ENCODE measurements at regions not wholly inside any gene's neighbourhood (a gene's known extent, or its start where the extent isn't known, plus 50 kb on each side); places are given as distances from the start of the nearest gene placed in this dataset.

GRCh38 chr6:21984135-21984534 lies 312.7 kb downstream of the PRL start:
- Mint-ChIP-seq H3K27ac (ENCODE audit: unreplicated experiment) (no peak overlapping the region), H3K4me1 (ENCODE audit: low read depth, unreplicated experiment) (peaks cover 15% of the 10 kb centered on the region), H3K4me3 (ENCODE audit: unreplicated experiment) (no peak overlapping the region), H3K36me3 (ENCODE audit: low read depth, unreplicated experiment) (peaks cover 27% of the 10 kb centered on the region), H3K27me3 (ENCODE audit: low read depth, unreplicated experiment) (no peaks in the 10 kb centered on the region), H3K9me3 (ENCODE audit: unreplicated experiment) (no peaks in the 10 kb centered on the region)
- DNase-seq (ENCODE audit: low read depth) (no peak), FAIRE-seq (no peak)
- Histone ChIP-seq H3K27me3 (ENCODE audit: insufficient read depth, low read length) (no peaks in the 10 kb centered on the region), H3K36me3 (ENCODE audit: insufficient read depth, low read length) (no peaks in the 10 kb centered on the region), H3K27ac (ENCODE audit: low read depth, low read length) (no peak overlapping the region), H3K4me2 (ENCODE audit: low read length) (no peak overlapping the region), H3K4me3 (ENCODE audit: insufficient read depth, low read depth, low read length) (no peak overlapping the region), H2AFZ (ENCODE audit: low read depth, low read length) (no peak overlapping the region), H3K79me2 (ENCODE audit: insufficient read depth, low read length) (no peaks in the 10 kb centered on the region), H3K9me3 (ENCODE audit: insufficient read depth, low read depth, low read length) (no peaks in the 10 kb centered on the region), H4K20me1 (ENCODE audit: insufficient read depth, low read length) (no peaks in the 10 kb centered on the region), H3K4me1 (ENCODE audit: insufficient read depth, low read length) (peaks cover 14% of the 10 kb centered on the region), H3K9ac (ENCODE audit: low read length) (no peak overlapping the region)
- TF ChIP-seq EZH2 (IDR thresholded peaks at IDR 0.05; ENCODE audit: insufficient read depth, low read length) (no peak), CTCF (IDR thresholded peaks at IDR 0.05; ENCODE audit: insufficient read depth, low read depth, low read length) (no peak)

GRCh38 chr6:21984561-21984960 lies 312.3 kb downstream of the PRL start:
- Mint-ChIP-seq H3K27ac (ENCODE audit: unreplicated experiment) (no peak overlapping the region), H3K36me3 (ENCODE audit: low read depth, unreplicated experiment) (peaks cover 27% of the 10 kb centered on the region), H3K4me3 (ENCODE audit: unreplicated experiment) (no peak overlapping the region), H3K9me3 (ENCODE audit: unreplicated experiment) (no peaks in the 10 kb centered on the region), H3K27me3 (ENCODE audit: low read depth, unreplicated experiment) (no peaks in the 10 kb centered on the region), H3K4me1 (ENCODE audit: low read depth, unreplicated experiment) (peaks cover 15% of the 10 kb centered on the region)
- Histone ChIP-seq H3K4me1 (ENCODE audit: insufficient read depth, low read length) (peaks cover 14% of the 10 kb centered on the region), H3K27ac (ENCODE audit: low read depth, low read length) (no peak overlapping the region), H3K36me3 (ENCODE audit: insufficient read depth, low read length) (no peaks in the 10 kb centered on the region), H3K27me3 (ENCODE audit: insufficient read depth, low read length) (no peaks in the 10 kb centered on the region), H3K9me3 (ENCODE audit: insufficient read depth, low read depth, low read length) (no peaks in the 10 kb centered on the region), H3K9ac (ENCODE audit: low read length) (no peak overlapping the region), H2AFZ (ENCODE audit: low read depth, low read length) (no peak overlapping the region), H3K4me2 (ENCODE audit: low read length) (no peak overlapping the region), H3K79me2 (ENCODE audit: insufficient read depth, low read length) (no peaks in the 10 kb centered on the region), H4K20me1 (ENCODE audit: insufficient read depth, low read length) (no peaks in the 10 kb centered on the region), H3K4me3 (ENCODE audit: insufficient read depth, low read depth, low read length) (no peak overlapping the region)
- TF ChIP-seq CTCF (IDR thresholded peaks at IDR 0.05; ENCODE audit: insufficient read depth, low read depth, low read length) (no peak), EZH2 (IDR thresholded peaks at IDR 0.05; ENCODE audit: insufficient read depth, low read length) (no peak)
- peak; percentile 63 for DNase-seq (ENCODE audit: low read depth)
- FAIRE-seq = no peak

- Histone ChIP-seq H3K36me3 (ENCODE audit: insufficient read depth, low read length) (no peaks in the 10 kb centered on the region), H4K20me1 (ENCODE audit: insufficient read depth, low read length) (no peaks in the 10 kb centered on the region), H3K27me3 (ENCODE audit: insufficient read depth, low read length) (no peaks in the 10 kb centered on the region), H3K9me3 (ENCODE audit: insufficient read depth, low read depth, low read length) (no peaks in the 10 kb centered on the region), H3K4me2 (ENCODE audit: low read length) (no peak overlapping the region), H3K4me3 (ENCODE audit: insufficient read depth, low read depth, low read length) (no peak overlapping the region), H3K79me2 (ENCODE audit: insufficient read depth, low read length) (no peaks in the 10 kb centered on the region), H2AFZ (ENCODE audit: low read depth, low read length) (no peak overlapping the region), H3K4me1 (ENCODE audit: insufficient read depth, low read length) (peaks cover 14% of the 10 kb centered on the region), H3K27ac (ENCODE audit: low read depth, low read length) (no peak overlapping the region), H3K9ac (ENCODE audit: low read length) (no peak overlapping the region)
- no peak for TF ChIP-seq CTCF (IDR thresholded peaks at IDR 0.05; ENCODE audit: insufficient read depth, low read depth, low read length)
- TF ChIP-seq EZH2 (IDR thresholded peaks at IDR 0.05; ENCODE audit: insufficient read depth, low read length) = no peak
- Mint-ChIP-seq H3K4me3 (ENCODE audit: unreplicated experiment) (no peak overlapping the region), H3K36me3 (ENCODE audit: low read depth, unreplicated experiment) (peaks cover 18% of the 10 kb centered on the region), H3K4me1 (ENCODE audit: low read depth, unreplicated experiment) (peaks cover 22% of the 10 kb centered on the region), H3K27me3 (ENCODE audit: low read depth, unreplicated experiment) (no peaks in the 10 kb centered on the region), H3K9me3 (ENCODE audit: unreplicated experiment) (no peaks in the 10 kb centered on the region), H3K27ac (ENCODE audit: unreplicated experiment) (no peak overlapping the region)
- no peak for DNase-seq (ENCODE audit: low read depth)
- FAIRE-seq = no peak
These were observed 310.9 kb downstream of the PRL start for GRCh38 chr6:21985904-21986303.
